PFSK-1 (cell line): ENCODE measurements at regions not wholly inside any gene's neighbourhood (a gene's known extent, or its start where the extent isn't known, plus 50 kb on each side); places are given as distances from the start of the nearest gene placed in this dataset.

Source experiments
- FOXP2 ChIP-seq: optimal IDR thresholded peaks from 2 replicates; pipeline ENCODE3; 2011; ENCODE audit warnings: borderline replicate concordance, control low read depth, inconsistent platforms; ENCODE audit not compliant: insufficient read depth; ENCODE audit errors: extremely low read length, extremely low read depth
- POLR2AphosphoS5 ChIP-seq: IDR thresholded peaks from 2 replicates; pipeline ENCODE4 v1.6.1; 2012; ENCODE audit warnings: low read depth, mild to moderate bottlenecking, control low read depth, low read length, moderate library complexity
- REST ChIP-seq, 2 experiments: IDR thresholded peaks; 2 replicates each; pipeline versions ENCODE4 v1.6.1 to v1.8.0; 2011 to 2012; ENCODE audit warnings: low read depth in 2 of 2, low read length in 2 of 2, control low read depth in 1 of 2, inconsistent platforms in 1 of 2, mild to moderate bottlenecking in 1 of 2, moderate library complexity in 1 of 2; ENCODE audit not compliant: insufficient read depth in 1 of 2
- SIN3A ChIP-seq: IDR thresholded peaks from 2 replicates; pipeline ENCODE4 v1.6.1; 2012; ENCODE audit warnings: mild to moderate bottlenecking, low read length, moderate library complexity, borderline replicate concordance; ENCODE audit not compliant: insufficient read depth
- TAF1 ChIP-seq: IDR thresholded peaks from 2 replicates; pipeline ENCODE4 v1.6.1; 2012; ENCODE audit warnings: low read length, control low read depth, borderline replicate concordance; ENCODE audit not compliant: insufficient read depth

GRCh38 chrX:39728852-39729598, 368.7 kb downstream of the BCOR start:
- TF ChIP-seq REST (IDR thresholded peaks at IDR 0.05; ENCODE audit: insufficient read depth in 1 of 2, low read depth in 2 of 2, low read length in 2 of 2) (no peak), FOXP2 (no peak), SIN3A (no peak), POLR2AphosphoS5 (no peak), TAF1 (no peak)

GRCh38 chrX:39729981-39730661, 367.6 kb downstream of the BCOR start:
- TF ChIP-seq REST (IDR thresholded peaks at IDR 0.05; ENCODE audit: insufficient read depth in 1 of 2, low read depth in 2 of 2, low read length in 2 of 2) (no peak), TAF1 (no peak), POLR2AphosphoS5 (no peak), SIN3A (no peak), FOXP2 (no peak)

- TF ChIP-seq SIN3A (no peak), REST (IDR thresholded peaks at IDR 0.05; ENCODE audit: insufficient read depth in 1 of 2, low read depth in 2 of 2, low read length in 2 of 2) (no peak), TAF1 (no peak), FOXP2 (no peak), POLR2AphosphoS5 (no peak)
These were observed 367.0 kb downstream of the BCOR start for GRCh38 chrX:39730662-39731329.

- TF ChIP-seq FOXP2 = no peak
- TF ChIP-seq TAF1 = no peak
- no peak for TF ChIP-seq SIN3A
- TF ChIP-seq REST (IDR thresholded peaks at IDR 0.05; ENCODE audit: insufficient read depth in 1 of 2, low read depth in 2 of 2, low read length in 2 of 2) = no peak
- TF ChIP-seq POLR2AphosphoS5 = no peak
These were observed 366.5 kb downstream of the BCOR start for GRCh38 chrX:39731330-39731667.
